SU-DHL-6 (cell line): ENCODE measurements at regions not wholly inside any gene's neighbourhood (a gene's known extent, or its start where the extent isn't known, plus 50 kb on each side); places are given as distances from the start of the nearest gene placed in this dataset.

ENCODE experiments used
- H2AFZ ChIP-seq: fragments of 200-600 bp; sonication (generic); 2 replicates; pipeline ENCODE4 v1.6.1; 2014; ENCODE audit warnings: low read depth, mild to moderate bottlenecking, moderate library complexity, mixed read lengths, antibody characterized with exemption, low read length; ENCODE audit not compliant: severe bottlenecking
- H3F3A ChIP-seq: fragments of 200-600 bp; shearing (Covaris generic); 2 replicates; pipeline ENCODE4 v1.6.0; 2016; ENCODE audit warnings: antibody characterized with exemption, mild to moderate bottlenecking; ENCODE audit not compliant: insufficient read depth
- H3K27ac ChIP-seq: fragments of 200-600 bp; sonication (generic); 2 replicates; pipeline ENCODE4 v1.5.1; 2016; ENCODE audit warnings: low read depth, mild to moderate bottlenecking, low read length, moderate library complexity, mixed read lengths
- H3K27me3 ChIP-seq: fragments of 200-600 bp; sonication (generic), shearing (Covaris generic); 2 replicates; pipeline ENCODE4 v1.6.0; 2014; ENCODE audit warnings: mild to moderate bottlenecking, low read length
- H3K36me3 ChIP-seq: fragments of 200-600 bp; sonication (generic); 2 replicates; pipeline ENCODE4 v1.6.1; 2014; ENCODE audit warnings: mild to moderate bottlenecking, low read length, mixed read lengths
- H3K4me2 ChIP-seq: fragments of 300-600, 200-600 bp; shearing (Covaris generic), sonication (generic); 2 replicates; pipeline ENCODE4 v1.6.0; 2014; ENCODE audit warnings: low read length, low read depth, mild to moderate bottlenecking; ENCODE audit not compliant: poor library complexity, severe bottlenecking
- H3K4me3 ChIP-seq: fragments of 200-600 bp; sonication (generic); 2 replicates; pipeline ENCODE4 v1.5.1; 2014; ENCODE audit warnings: antibody characterized with exemption, low read length, mild to moderate bottlenecking, mixed read lengths; ENCODE audit not compliant: insufficient read depth, poor library complexity, severe bottlenecking
- H3K79me2 ChIP-seq: fragments of 200-600 bp; sonication (generic); 2 replicates; pipeline ENCODE4 v1.6.1; 2014; ENCODE audit warnings: mild to moderate bottlenecking, low read length, moderate library complexity; ENCODE audit not compliant: insufficient read depth
- H3K9ac ChIP-seq: fragments of 200-600 bp; sonication (generic); 2 replicates; pipeline ENCODE4 v1.7.0; 2014; ENCODE audit warnings: mild to moderate bottlenecking, low read length
- H3K9me2 ChIP-seq: fragments of 200-600 bp; sonication (generic); replicated peaks from 2 replicates; pipeline ENCODE4 v1.6.1; 2014; ENCODE audit warnings: low read length; ENCODE audit not compliant: insufficient read depth
- H3K9me3 ChIP-seq: fragments of 200-600 bp; sonication (generic); 2 replicates; pipeline ENCODE4 v1.6.1; 2014; ENCODE audit warnings: low read length, mixed read lengths; ENCODE audit not compliant: insufficient read depth
- H4K20me1 ChIP-seq: fragments of 200-600 bp; sonication (generic); 2 replicates; pipeline ENCODE4 v1.6.1; 2014; ENCODE audit warnings: low read depth, mild to moderate bottlenecking, antibody characterized with exemption, low read length, moderate library complexity, mixed read lengths
- EZH2phosphoT487 ChIP-seq: fragments of 200-600 bp; sonication (generic), shearing (Covaris generic); conservative IDR thresholded peaks from 2 replicates; pipeline ENCODE4 v1.6.1; 2018; ENCODE audit warnings: mild to moderate bottlenecking, antibody characterized with exemption, low read length, moderate library complexity, mixed read lengths
- TF ChIP-seq, protein P1 (sequence below): fragments of 200-600 bp; sonication (generic); IDR thresholded peaks from one replicate; pipeline ENCODE4 v1.5.1; 2017; ENCODE audit warnings: antibody characterized with exemption, mild to moderate bottlenecking, low read length, moderate library complexity; ENCODE audit not compliant: insufficient read depth, poor library complexity, severe bottlenecking

- Histone ChIP-seq H3F3A (no peaks in the 10 kb centered on the region), H3K9ac (no peak overlapping the region), H4K20me1 (no peaks in the 10 kb centered on the region), H3K27ac (no peak overlapping the region), H3K9me2 (no peaks in the 10 kb centered on the region), H3K9me3 (no peaks in the 10 kb centered on the region), H3K36me3 (no peaks in the 10 kb centered on the region), H2AFZ (no peak overlapping the region), H3K4me2 (no peak overlapping the region), H3K79me2 (no peaks in the 10 kb centered on the region), H3K4me3 (no peak overlapping the region), H3K27me3 (no peaks in the 10 kb centered on the region)
- TF ChIP-seq, protein P1, sequence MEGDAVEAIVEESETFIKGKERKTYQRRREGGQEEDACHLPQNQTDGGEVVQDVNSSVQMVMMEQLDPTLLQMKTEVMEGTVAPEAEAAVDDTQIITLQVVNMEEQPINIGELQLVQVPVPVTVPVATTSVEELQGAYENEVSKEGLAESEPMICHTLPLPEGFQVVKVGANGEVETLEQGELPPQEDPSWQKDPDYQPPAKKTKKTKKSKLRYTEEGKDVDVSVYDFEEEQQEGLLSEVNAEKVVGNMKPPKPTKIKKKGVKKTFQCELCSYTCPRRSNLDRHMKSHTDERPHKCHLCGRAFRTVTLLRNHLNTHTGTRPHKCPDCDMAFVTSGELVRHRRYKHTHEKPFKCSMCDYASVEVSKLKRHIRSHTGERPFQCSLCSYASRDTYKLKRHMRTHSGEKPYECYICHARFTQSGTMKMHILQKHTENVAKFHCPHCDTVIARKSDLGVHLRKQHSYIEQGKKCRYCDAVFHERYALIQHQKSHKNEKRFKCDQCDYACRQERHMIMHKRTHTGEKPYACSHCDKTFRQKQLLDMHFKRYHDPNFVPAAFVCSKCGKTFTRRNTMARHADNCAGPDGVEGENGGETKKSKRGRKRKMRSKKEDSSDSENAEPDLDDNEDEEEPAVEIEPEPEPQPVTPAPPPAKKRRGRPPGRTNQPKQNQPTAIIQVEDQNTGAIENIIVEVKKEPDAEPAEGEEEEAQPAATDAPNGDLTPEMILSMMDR: no peak
Observed at GRCh38 chr10:21169271-21169670, 272.2 kb upstream of the NEBL start.

DNA sequence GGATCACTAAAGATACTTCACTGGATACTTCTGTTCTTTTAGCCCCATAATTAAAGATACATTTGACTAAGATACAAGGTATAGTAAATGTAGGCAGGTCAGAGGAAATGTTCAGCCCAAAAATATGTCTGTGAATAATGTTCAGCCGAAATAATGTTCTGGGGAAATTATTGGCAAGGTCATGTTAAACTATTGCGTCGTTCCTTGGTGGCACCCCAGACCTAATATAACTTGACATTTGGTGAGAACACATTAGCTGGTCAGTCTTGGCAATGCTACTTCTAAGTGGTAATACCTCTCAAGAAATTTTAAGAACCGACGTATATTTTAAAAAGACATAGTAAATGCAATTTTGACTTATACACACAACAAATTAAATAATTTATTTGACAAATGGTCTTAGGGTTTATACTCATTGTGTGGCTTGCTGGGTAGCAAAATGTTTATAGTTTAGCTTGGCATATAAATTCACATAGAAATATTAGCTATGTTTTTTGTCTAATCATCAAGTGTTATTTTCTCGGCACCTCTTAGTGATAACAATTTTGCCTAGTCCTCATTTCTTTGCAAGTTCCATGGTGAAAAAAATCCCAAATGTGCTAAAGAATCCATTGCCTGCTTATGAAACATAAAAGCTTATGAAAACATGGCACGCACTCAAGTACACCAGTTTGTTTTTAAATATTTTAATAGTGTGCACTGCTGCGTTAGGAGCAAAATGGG, 270.3 kb upstream of the NEBL start:
- H3K9ac ChIP-seq: no peak overlapping the region
- no peak overlapping the region for H3K4me3 ChIP-seq
- H3K79me2 ChIP-seq: no peaks in the 10 kb centered on the region
- H3K36me3 ChIP-seq: no peaks in the 10 kb centered on the region
- H3K4me2 ChIP-seq: no peak overlapping the region
- H3K27me3 ChIP-seq: no peaks in the 10 kb centered on the region
- H3K9me2 ChIP-seq: no peaks in the 10 kb centered on the region
- no peaks in the 10 kb centered on the region for H3F3A ChIP-seq
- no peaks in the 10 kb centered on the region for H4K20me1 ChIP-seq
- H3K27ac ChIP-seq: no peak overlapping the region
- TF ChIP-seq, protein P1: no peak
- TF ChIP-seq EZH2phosphoT487: no peak
- no peak overlapping the region for H2AFZ ChIP-seq
- no peaks in the 10 kb centered on the region for H3K9me3 ChIP-seq

DNA sequence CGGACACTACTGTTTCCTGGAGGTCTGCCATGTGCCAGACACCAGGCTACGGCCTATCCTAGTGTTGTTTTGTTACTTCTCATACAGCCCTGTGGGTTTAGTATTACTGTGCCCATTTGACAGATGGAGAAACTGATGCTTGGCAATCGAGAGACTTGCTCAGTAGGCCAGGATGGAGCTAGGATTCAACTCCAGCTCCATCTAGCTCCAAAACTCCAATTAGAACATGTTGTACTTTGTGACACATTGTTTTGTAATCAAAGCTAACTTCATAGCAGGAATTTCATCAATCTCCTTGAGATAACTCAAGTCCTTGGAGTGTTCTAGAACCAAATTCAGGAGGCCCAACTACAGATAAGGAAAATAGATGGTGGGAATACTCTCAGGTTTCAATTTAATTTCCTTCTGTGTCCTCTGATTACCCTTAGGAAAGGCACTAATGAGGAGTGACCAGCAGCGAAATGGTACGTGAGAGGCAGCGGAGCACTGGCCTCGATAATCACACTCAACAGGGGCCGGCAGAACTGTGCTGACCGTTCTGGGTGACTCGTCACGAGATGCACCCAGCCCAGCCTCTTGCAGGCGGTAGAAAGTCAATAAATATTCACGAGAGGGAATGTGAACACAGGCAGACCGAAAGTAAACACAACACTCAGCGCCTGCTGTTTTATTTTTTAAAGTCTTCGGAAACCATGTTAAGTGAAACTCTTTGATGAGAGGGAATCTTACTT, 269.6 kb upstream of the NEBL start:
- H3K9ac ChIP-seq: no peak overlapping the region
- H2AFZ ChIP-seq: no peak overlapping the region
- no peak overlapping the region for H3K4me2 ChIP-seq

More for the DNA sequence above, 269.6 kb upstream of the NEBL start:
- Histone ChIP-seq H3K36me3 (no peaks in the 10 kb centered on the region), H3F3A (no peaks in the 10 kb centered on the region), H3K79me2 (no peaks in the 10 kb centered on the region), H3K27me3 (no peaks in the 10 kb centered on the region), H4K20me1 (no peaks in the 10 kb centered on the region), H3K9me3 (no peaks in the 10 kb centered on the region), H3K27ac (no peak overlapping the region), H3K9me2 (no peaks in the 10 kb centered on the region), H3K4me3 (no peak overlapping the region)
- TF ChIP-seq, protein P1: no peak
- no peak for TF ChIP-seq EZH2phosphoT487
